Natural killer cell (primary cell): ENCODE measurements at regions not wholly inside any gene's neighbourhood (a gene's known extent, or its start where the extent isn't known, plus 50 kb on each side); places are given as distances from the start of the nearest gene placed in this dataset.

Experiments used
- ATAC-seq, 3 donors: fragments of 150-1000 bp in 2 of 3; fragments of 200-7000 bp in 1 of 3; cut with Tn5 transposase; 1 replicate in 1 of 3; 2 replicates in 2 of 3; pipeline ENCODE4 v1.10.0; 2021; ENCODE audit warnings: mild to moderate bottlenecking in 2 of 3, moderate library complexity in 2 of 3
- DNase-seq, 2 donors: peaks; one replicate each; pipeline versions ENCODE4 v3.0.0 to v3.0.0-alpha.2; 2013 to 2021; ENCODE audit warnings: mixed read lengths in 1 of 2
- H3K27ac ChIP-seq: one replicate; pipeline ENCODE4 v1.5.1; 2013; ENCODE audit warnings: mild to moderate bottlenecking, low read length
- H3K27me3 ChIP-seq: one replicate; pipeline ENCODE4 v1.6.1; 2013; ENCODE audit warnings: low read length; ENCODE audit not compliant: control insufficient read depth, insufficient read depth
- H3K36me3 ChIP-seq: one replicate; pipeline ENCODE4 v1.6.1; 2013; ENCODE audit warnings: low read length; ENCODE audit not compliant: control insufficient read depth, insufficient read depth
- H3K4me1 ChIP-seq: one replicate; pipeline ENCODE4 v1.6.1; 2013; ENCODE audit warnings: low read length; ENCODE audit not compliant: control insufficient read depth, insufficient read depth
- H3K4me3 ChIP-seq: one replicate; pipeline ENCODE4 v1.5.1; 2013; ENCODE audit warnings: low read length
- H3K9me3 ChIP-seq: one replicate; pipeline ENCODE4 v1.6.1; 2013; ENCODE audit warnings: low read length; ENCODE audit not compliant: control insufficient read depth, insufficient read depth
- H3K27ac Mint-ChIP-seq, 2 donors: one replicate each; pipeline ENCODE4 v1.8.0; 2022; ENCODE audit warnings: mild to moderate bottlenecking in 2 of 2, mixed read lengths in 2 of 2, moderate library complexity in 1 of 2
- H3K27me3 Mint-ChIP-seq, 2 donors: one replicate each; pipeline ENCODE4 v1.8.0; 2022; ENCODE audit warnings: low read depth in 2 of 2, mixed read lengths in 2 of 2
- H3K36me3 Mint-ChIP-seq: one replicate; pipeline ENCODE4 v1.8.0; 2022; ENCODE audit warnings: mixed read lengths
- H3K4me1 Mint-ChIP-seq, 2 donors: one replicate each; pipeline ENCODE4 v1.8.0; 2022; ENCODE audit warnings: mixed read lengths in 2 of 2
- H3K4me3 Mint-ChIP-seq: one replicate; pipeline ENCODE4 v1.8.0; 2022; ENCODE audit warnings: mild to moderate bottlenecking, moderate library complexity, mixed read lengths
- H3K9me3 Mint-ChIP-seq, 2 donors: one replicate each; pipeline ENCODE4 v1.8.0; 2022; ENCODE audit warnings: mixed read lengths in 2 of 2
- CTCF ChIP-seq: fragments of 200-600 bp; IDR thresholded peaks from one replicate; pipeline ENCODE4 v1.8.0; 2022; ENCODE audit warnings: antibody characterized with exemption
- whole genome bisulfite sequencing: methylation state at CpG from one replicate; pipeline ENCODE4 v1.1.7; 2013; ENCODE audit warnings: missing lambda C conversion rate; ENCODE audit not compliant: insufficient coverage; 5-methylcytosine and 5-hydroxymethylcytosine counted together
- intact Hi-C: fragments of 100-400 bp; cut with micrococcal nuclease; formaldehyde crosslinking; loops from one replicate; pipeline ENCODE4 v1.14.2; 2022

- H3K27ac ChIP-seq, result no peak overlapping the region
- H3K27ac Mint-ChIP-seq, result no peak overlapping the region
- H3K4me3 Mint-ChIP-seq, result no peak overlapping the region
- no peaks in the 10 kb centered on the region for H3K9me3 ChIP-seq
- peaks cover 4 to 7% of the 10 kb centered on the region in 2 donors for H3K9me3 Mint-ChIP-seq
- ATAC-seq (no peak), DNase-seq (no peak)
- H3K4me1 Mint-ChIP-seq, result no peaks in the 10 kb centered on the region
- H3K36me3 ChIP-seq, result no peaks in the 10 kb centered on the region
- no peak for TF ChIP-seq CTCF
- H3K27me3 ChIP-seq, result no peaks in the 10 kb centered on the region
- WGBS, result 93% methylated on average over 6 of the region's 6 CpGs
- H3K27me3 Mint-ChIP-seq, result no peaks in the 10 kb centered on the region
- no peaks in the 10 kb centered on the region for H3K4me1 ChIP-seq
- intact Hi-C loops, result no loop called here
- no peak overlapping the region for H3K4me3 ChIP-seq
- H3K36me3 Mint-ChIP-seq, result no peaks in the 10 kb centered on the region
Measured at GRCh38 chr9:107954312-107954711, 464.7 kb upstream of the KLF4 start.

DNA sequence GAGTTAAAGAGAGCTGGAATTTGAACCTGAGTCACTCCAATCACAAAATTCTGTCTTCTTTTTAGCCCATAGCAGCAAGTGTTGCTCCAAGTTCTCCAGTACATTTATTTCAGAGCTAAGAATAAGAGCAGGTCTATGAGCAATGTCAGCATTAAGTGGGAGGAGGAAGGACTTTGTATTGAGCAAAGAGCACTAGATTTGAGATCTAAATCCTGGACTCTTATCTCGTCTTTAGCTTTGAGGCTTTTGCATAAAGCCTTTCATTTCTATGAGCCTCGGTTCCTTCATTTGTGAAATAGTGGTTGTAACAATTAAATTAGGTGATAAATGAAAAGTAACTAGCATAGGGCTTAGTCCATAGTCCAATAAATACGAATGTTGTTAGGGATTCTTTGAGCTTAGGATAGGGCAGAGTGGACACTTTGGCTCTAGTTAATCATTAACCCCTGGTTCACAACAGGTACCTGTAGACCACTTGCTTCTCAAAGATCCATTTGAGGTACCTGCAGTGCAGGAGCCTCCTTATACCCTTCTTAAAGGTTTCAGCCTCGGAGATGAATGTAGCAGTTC, 464.1 kb upstream of the KLF4 start:
- ATAC-seq (no peak), DNase-seq (no peak)
- H3K36me3 Mint-ChIP-seq, result no peaks in the 10 kb centered on the region
- H3K4me1 Mint-ChIP-seq, result no peaks in the 10 kb centered on the region
- H3K4me1 ChIP-seq, result no peaks in the 10 kb centered on the region
- H3K9me3 ChIP-seq, result no peaks in the 10 kb centered on the region
- H3K27ac ChIP-seq, result no peak overlapping the region
- H3K4me3 Mint-ChIP-seq, result no peak overlapping the region
- H3K27me3 Mint-ChIP-seq, result no peaks in the 10 kb centered on the region
- H3K9me3 Mint-ChIP-seq, result peaks cover 4 to 7% of the 10 kb centered on the region in 2 donors
- no peaks in the 10 kb centered on the region for H3K36me3 ChIP-seq
- no peak overlapping the region for H3K4me3 ChIP-seq
- intact Hi-C loops, result no loop called here
- 68% methylated on average over 4 of the region's 4 CpGs for WGBS
- TF ChIP-seq CTCF, result no peak
- no peak overlapping the region for H3K27ac Mint-ChIP-seq
- no peaks in the 10 kb centered on the region for H3K27me3 ChIP-seq

- Mint-ChIP-seq H3K9me3 (peaks cover 4 to 7% of the 10 kb centered on the region in 2 donors), H3K27me3 (no peaks in the 10 kb centered on the region), H3K27ac (no peak overlapping the region), H3K4me1 (no peaks in the 10 kb centered on the region), H3K36me3 (no peaks in the 10 kb centered on the region), H3K4me3 (no peak overlapping the region)
- no peak for TF ChIP-seq CTCF
- Histone ChIP-seq H3K27me3 (no peaks in the 10 kb centered on the region), H3K36me3 (no peaks in the 10 kb centered on the region), H3K4me3 (no peak overlapping the region), H3K27ac (no peak overlapping the region), H3K4me1 (no peaks in the 10 kb centered on the region), H3K9me3 (no peaks in the 10 kb centered on the region)
- DNase-seq (no peak), ATAC-seq (no peak)
- 82% methylated on average over 1 of the region's 1 CpG for WGBS
- intact Hi-C loops, result no loop called here
Measured at GRCh38 chr9:107952773-107953172, 463.2 kb upstream of the KLF4 start.

GRCh38 chr9:107951511-107951910, 461.9 kb upstream of the KLF4 start:
- no peak overlapping the region for H3K4me3 Mint-ChIP-seq
- 93% methylated on average over 2 of the region's 2 CpGs for WGBS
- no peaks in the 10 kb centered on the region for H3K36me3 ChIP-seq

More at GRCh38 chr9:107951511-107951910, 461.9 kb upstream of the KLF4 start:
- H3K27ac Mint-ChIP-seq, result no peak overlapping the region
- H3K36me3 Mint-ChIP-seq, result no peaks in the 10 kb centered on the region
- TF ChIP-seq CTCF, result no peak
- no peaks in the 10 kb centered on the region for H3K27me3 ChIP-seq
- no peak overlapping the region for H3K27ac ChIP-seq
- ATAC-seq (no peak), DNase-seq (no peak)
- H3K4me1 ChIP-seq, result no peaks in the 10 kb centered on the region
- H3K27me3 Mint-ChIP-seq, result no peaks in the 10 kb centered on the region
- no peaks in the 10 kb centered on the region for H3K4me1 Mint-ChIP-seq
- H3K4me3 ChIP-seq, result no peak overlapping the region
- H3K9me3 ChIP-seq, result no peaks in the 10 kb centered on the region
- intact Hi-C loops, result no loop called here
- peaks cover 4 to 7% of the 10 kb centered on the region in 2 donors for H3K9me3 Mint-ChIP-seq
